ENCODE measurements at regions not wholly inside any gene's neighbourhood (a gene's known extent, or its start where the extent isn't known, plus 50 kb on each side); places are given as distances from the start of the nearest gene placed in this dataset.

DNA sequence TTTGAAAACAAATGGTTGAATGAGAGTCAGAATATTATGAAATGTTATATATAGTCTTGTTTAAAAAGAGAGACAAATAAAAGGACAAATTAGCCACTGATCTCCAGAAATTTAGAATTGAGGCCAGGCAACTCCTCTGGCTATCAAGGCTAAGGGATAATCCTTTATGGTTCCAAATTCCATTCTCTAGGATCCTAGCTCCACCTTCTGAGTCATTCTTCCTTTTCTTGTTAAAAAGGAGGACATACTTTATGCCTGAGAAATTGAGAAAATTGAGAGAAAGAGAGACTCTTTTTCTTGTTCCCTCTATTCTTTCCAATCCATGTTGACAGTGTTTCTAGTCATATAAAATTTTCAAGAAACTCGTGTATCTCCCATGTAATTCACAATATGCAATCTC lies 1299.5 kb downstream of the FSTL5 start (continued):
- TF ChIP-seq, protein P1, sequence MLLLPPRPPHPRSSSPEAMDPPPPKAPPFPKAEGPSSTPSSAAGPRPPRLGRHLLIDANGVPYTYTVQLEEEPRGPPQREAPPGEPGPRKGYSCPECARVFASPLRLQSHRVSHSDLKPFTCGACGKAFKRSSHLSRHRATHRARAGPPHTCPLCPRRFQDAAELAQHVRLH (CRISPR knock-in tag; IDR thresholded peaks at IDR 0.05; ENCODE audit: borderline replicate concordance, low read depth) = no peak
- TF ChIP-seq, protein P2, sequence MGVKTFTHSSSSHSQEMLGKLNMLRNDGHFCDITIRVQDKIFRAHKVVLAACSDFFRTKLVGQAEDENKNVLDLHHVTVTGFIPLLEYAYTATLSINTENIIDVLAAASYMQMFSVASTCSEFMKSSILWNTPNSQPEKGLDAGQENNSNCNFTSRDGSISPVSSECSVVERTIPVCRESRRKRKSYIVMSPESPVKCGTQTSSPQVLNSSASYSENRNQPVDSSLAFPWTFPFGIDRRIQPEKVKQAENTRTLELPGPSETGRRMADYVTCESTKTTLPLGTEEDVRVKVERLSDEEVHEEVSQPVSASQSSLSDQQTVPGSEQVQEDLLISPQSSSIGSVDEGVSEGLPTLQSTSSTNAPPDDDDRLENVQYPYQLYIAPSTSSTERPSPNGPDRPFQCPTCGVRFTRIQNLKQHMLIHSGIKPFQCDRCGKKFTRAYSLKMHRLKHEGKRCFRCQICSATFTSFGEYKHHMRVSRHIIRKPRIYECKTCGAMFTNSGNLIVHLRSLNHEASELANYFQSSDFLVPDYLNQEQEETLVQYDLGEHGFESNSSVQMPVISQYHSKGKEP (CRISPR knock-in tag; IDR thresholded peaks at IDR 0.05) = no peak
- TF ChIP-seq ZNF570 (CRISPR knock-in tag; IDR thresholded peaks at IDR 0.05; ENCODE audit: borderline replicate concordance) = no peak
- no peak for TF ChIP-seq ZNF468 (CRISPR knock-in tag; IDR thresholded peaks at IDR 0.05)
- no peak for TF ChIP-seq RBM22 (optimal IDR thresholded peaks at IDR 0.05; ENCODE audit: low read length)
- TF ChIP-seq NR3C1 (CRISPR knock-in tag; IDR thresholded peaks at IDR 0.05) = no peak
- no peak for TF ChIP-seq GZF1 (CRISPR knock-in tag; IDR thresholded peaks at IDR 0.05)
- no peak for TF ChIP-seq ZBTB7B (CRISPR knock-in tag; IDR thresholded peaks at IDR 0.05)
- TF ChIP-seq ZBTB42 (CRISPR knock-in tag; IDR thresholded peaks at IDR 0.05) = no peak

GRCh38 chr4:160869899-160870298 lies 1293.9 kb downstream of the FSTL5 start:
- Histone ChIP-seq H3K9ac (ENCODE audit: insufficient read depth, low read depth, low read length) (no peak overlapping the region), H3K4me2 (ENCODE audit: low read depth, low read length) (no peak overlapping the region), H2AFZ (ENCODE audit: low read length) (no peak overlapping the region), H3K79me2 (ENCODE audit: insufficient read depth, low read length) (no peaks in the 10 kb centered on the region), H3K4me3 (replicated peaks in 1 of 3; ENCODE audit: insufficient read depth in 1 of 3, low read depth in 2 of 3, low read length in 3 of 3) (no peak overlapping the region), H3K36me3 (replicated peaks in 1 of 2; ENCODE audit: control insufficient read depth in 1 of 2, insufficient read depth in 2 of 2, low read length in 2 of 2) (no peaks in the 10 kb centered on the region), H3K4me1 (ENCODE audit: insufficient read depth, low read length) (peaks cover 14% of the 10 kb centered on the region), H3K27ac (ENCODE audit: extremely low read length, insufficient read depth, low read length) (no peak overlapping the region), H3K9me3 (ENCODE audit: low read length) (no peaks in the 10 kb centered on the region), H4K20me1 (ENCODE audit: insufficient read depth, low read length) (no peaks in the 10 kb centered on the region), H3K27me3 (ENCODE audit: control insufficient read depth in 1 of 2, insufficient read depth in 2 of 2, low read length in 2 of 2) (no peaks in the 10 kb centered on the region)
- CTCF ChIA-PET (ENCODE audit: low intra/inter-chr PET ratio, low total read pairs) = no interaction called here
- ATAC-seq (no peak), DNase-seq (ENCODE audit: low spot score) (no peak), FAIRE-seq (no peak)
- intact Hi-C loops (cut with micrococcal nuclease; ENCODE audit: unreplicated experiment) (no loop called here), in situ Hi-C loops (cut with HindIII; ENCODE audit: extremely low pct_ligation_motif_present, low pct_unique_long_range_greater_than_20kb) (no loop called here)
- POLR2A ChIA-PET = no interaction called here
- no TSS peak for BruUV-seq (replicated peaks)
- no peak for TF ChIP-seq FOXO4 (CRISPR knock-in tag; conservative IDR thresholded peaks at IDR 0.05)
- TF ChIP-seq MAFK (conservative IDR thresholded peaks at IDR 0.05 in 1 of 2, IDR thresholded peaks at IDR 0.05 in 1 of 2; ENCODE audit: low read length in 2 of 2) = peak; percentile 45 to 67; a peak in 2 of 4 replicates
